Esophagus squamous epithelium (tissue), 4 donors: ENCODE measurements at regions not wholly inside any gene's neighbourhood (a gene's known extent, or its start where the extent isn't known, plus 50 kb on each side); places are given as distances from the start of the nearest gene placed in this dataset.

ENCODE experiments used
- CTCF ChIP-seq, 6 experiments: fragments of 450-650 bp in 4 of 6; fragments of 200-600 bp in 2 of 6; sonication (generic) in 2 of 6; IDR thresholded peaks; one replicate each; pipeline ENCODE4 v1.5.1; 2016 to 2019; ENCODE audit warnings: antibody characterized with exemption in 6 of 6, mild to moderate bottlenecking in 4 of 6, moderate library complexity in 4 of 6
- POLR2A ChIP-seq, 4 donors: fragments of 450-650 bp; IDR thresholded peaks; one replicate each; pipeline ENCODE4 v1.6.1; 2017; ENCODE audit warnings: antibody characterized with exemption in 4 of 4, mild to moderate bottlenecking in 4 of 4, moderate library complexity in 3 of 4

- no peak for TF ChIP-seq CTCF (IDR thresholded peaks at IDR 0.05)
- no peak for TF ChIP-seq POLR2A (IDR thresholded peaks at IDR 0.05)
Observed at GRCh38 chr6:84500726-84501125, 263.7 kb downstream of the TBX18 start.
